NCI-H187 (cell line): ENCODE measurements at regions not wholly inside any gene's neighbourhood (a gene's known extent, or its start where the extent isn't known, plus 50 kb on each side); places are given as distances from the start of the nearest gene placed in this dataset.

ENCODE experiments used
- DNase-seq, 2 experiments: peaks; one replicate each; lab custom pipeline; 2025; lab: John Stamatoyannopoulos, UW

GRCh38 chr1:200354243-200354642, 55.6 kb downstream of the ZNF281 start:
- DNase-seq, result no peak

DNA sequence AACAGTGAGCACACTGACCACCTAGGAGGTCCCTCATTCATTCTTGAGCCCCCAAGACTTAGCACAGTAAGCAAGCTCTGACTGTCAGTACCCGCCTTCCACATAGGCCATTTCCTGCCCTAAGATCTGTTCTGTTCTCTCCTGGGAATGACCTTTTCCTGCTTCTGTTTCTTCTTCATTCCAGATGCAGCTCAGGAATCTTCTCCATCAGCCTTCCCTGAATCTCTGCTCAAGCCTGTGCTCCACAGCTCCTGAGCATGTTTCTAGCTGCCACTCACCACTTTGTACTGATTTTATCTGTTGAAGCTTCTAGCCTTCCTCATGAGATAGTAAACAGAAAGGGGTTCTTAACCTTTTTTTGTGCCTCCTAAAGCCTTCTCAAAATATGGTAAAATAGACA, 56.6 kb downstream of the ZNF281 start:
- DNase-seq, result no peak

DNA sequence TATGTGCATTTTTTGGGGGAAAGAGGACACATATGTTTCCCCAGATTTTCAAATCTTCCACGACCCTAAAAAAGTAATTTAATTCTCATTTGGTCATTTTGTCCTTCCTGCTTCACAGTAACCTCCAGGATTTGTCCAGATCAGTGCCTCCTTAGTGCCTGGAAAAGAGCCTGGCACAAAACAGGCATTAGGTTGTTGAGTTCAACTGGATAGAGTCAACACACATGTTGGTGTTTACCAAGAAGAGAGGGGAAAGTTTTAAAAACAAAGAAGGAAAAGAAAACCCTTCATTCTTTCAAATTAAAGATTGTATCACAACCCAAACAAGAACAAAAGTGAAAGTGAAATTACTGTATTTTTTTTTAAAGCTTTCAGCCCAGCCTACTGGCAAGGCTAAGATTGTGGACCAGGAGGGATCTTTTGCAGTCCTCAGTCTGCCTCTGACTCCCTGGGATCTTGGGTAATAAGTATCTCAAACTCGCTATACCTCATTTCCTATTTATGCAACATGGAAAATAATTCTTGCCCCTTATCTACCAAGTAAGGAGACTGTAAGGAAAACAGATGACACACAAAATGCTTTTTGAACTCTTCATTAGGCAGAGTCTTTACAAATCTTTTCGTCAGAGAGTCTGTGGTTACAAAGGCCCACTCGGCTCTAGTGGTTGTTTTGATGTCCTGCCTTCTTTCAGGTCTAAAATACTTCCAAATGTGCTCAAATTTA, 57.8 kb downstream of the ZNF281 start:
- no peak for DNase-seq

DNA sequence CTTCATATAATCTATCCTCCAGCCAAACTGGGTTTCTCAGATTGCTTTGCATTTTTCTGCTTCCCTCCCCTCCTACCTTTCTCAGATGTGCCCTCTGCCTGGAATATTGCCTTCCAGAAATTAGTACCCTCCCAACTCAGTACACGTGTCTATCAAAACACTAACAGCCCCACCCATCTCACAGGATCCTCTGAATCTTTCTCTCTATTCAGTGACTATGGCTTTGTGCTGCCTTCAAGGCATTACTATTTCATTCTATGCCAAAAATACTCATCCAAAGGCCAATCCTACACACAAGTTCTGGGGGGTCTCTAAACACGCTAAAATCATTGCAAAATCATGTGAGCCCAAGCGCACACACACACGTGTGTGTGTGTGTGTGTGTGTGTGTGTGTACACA, 58.4 kb downstream of the ZNF281 start:
- no peak for DNase-seq

DNA sequence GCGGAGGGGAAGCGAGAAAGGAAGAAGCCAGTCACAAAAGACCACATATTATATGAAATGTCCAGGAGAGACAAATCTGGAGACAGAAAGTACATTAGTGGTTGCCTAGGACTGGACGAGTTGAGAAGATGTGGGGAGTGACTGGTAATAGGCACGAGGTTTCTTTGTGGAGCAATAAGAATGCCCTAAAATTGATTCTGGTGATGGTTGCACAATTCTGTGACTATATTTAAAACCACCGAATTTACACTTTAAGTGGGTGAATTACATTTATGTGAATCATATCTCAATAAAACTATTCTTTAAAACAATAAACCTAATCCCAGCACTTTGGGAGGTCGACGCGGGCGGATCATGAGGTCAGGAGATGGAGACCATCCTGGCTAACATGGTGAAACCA, 63.1 kb downstream of the ZNF281 start:
- DNase-seq, result no peak

GRCh38 chr1:200345520-200345919, 64.3 kb downstream of the ZNF281 start:
- DNase-seq, result no peak

GRCh38 chr1:200343874-200344273, 66.0 kb downstream of the ZNF281 start:
- no peak for DNase-seq

- DNase-seq, result no peak
Measured at GRCh38 chr1:200342511-200343311, 67.1 kb downstream of the ZNF281 start.

DNA sequence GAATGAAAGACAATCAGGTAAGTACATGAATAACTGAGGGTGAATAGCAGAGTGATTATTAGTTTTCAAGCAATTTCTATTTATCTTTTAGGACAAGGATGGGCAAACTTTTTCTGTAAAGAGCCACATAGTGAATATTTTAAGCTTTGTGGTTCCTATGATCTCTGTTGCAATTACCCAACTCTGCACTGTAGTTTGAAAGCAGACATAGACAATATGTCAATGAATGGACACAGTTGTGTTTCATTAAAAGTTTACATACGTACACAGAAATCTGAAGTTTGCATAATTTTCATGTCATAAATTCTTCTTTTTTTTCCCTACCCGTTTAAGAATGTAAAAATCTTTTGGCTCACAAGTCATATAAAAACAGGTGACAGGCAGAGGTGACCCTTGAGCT, 71.4 kb downstream of the ZNF281 start:
- DNase-seq, result no peak

- DNase-seq, result no peak
Measured at GRCh38 chr1:200337831-200338230, 72.0 kb downstream of the ZNF281 start.

DNA sequence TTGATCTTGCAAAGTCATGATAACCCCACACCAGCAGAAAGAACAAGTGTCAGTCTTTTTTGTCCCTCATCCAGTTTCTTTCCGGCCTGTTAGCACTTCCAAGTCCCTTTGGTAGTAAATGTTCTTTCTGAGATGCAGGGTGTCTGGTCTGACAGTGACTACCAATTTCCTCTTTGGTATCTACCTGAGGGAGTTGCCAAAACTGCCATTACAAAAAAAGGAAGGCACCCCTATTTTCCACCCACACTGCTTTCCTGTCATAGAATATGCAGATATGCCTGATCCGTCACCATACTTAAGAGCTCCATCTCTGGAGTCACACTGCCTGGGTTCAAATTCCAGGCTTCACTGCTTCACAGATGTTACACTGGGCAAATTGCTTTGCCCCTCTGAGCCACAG, 72.4 kb downstream of the ZNF281 start:
- DNase-seq, result no peak

- no peak for DNase-seq
Measured at GRCh38 chr1:200336901-200337391, 72.9 kb downstream of the ZNF281 start.

GRCh38 chr1:200336101-200336845, 73.6 kb downstream of the ZNF281 start:
- DNase-seq, result no peak

DNA sequence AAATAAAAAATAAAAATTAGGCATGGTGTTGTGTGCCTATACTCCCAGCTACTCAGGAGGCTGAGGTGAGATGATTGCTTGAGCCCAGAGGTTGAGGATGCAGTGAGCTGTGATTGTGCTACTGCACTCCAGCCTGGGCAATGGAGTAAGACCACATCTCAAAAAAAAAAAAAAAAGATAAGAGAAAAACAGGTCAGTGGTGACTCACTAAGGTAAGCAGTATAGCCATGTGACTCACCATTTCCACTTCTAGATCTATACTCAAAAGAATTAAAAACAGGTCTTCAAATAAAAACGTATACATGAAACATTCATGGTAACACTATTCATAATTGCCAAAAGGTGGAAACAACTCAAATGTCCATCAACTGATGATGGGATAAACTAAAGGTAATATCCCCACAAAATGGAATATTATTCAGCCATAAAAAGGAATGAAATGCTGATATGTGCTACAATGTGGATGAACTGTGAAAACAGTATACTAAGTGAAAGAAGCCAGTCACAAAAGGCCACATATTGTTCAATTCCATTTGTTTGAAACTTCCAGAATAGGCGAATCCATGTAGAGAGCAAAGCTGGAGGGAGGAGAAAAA, 75.1 kb downstream of the ZNF281 start:
- DNase-seq, result no peak

DNA sequence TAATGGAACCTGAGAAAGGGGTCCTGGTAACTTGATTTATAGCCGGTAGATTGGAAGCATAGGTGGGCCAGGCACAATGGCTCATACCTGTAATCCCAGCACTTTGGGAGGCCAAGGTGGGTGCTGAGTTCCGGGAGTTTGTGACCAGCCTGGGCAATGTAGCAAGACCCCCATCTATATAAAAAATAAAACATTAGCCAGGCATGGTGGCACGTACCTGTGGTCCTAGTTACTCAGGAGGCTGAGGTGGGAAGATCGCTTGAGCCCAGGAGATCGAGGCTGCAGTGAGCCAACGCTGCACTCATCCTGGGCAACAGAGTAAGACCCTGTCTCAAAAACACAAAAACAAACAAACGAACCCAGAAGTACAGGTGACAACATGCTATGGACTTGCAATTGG, 76.5 kb downstream of the ZNF281 start:
- no peak for DNase-seq

DNA sequence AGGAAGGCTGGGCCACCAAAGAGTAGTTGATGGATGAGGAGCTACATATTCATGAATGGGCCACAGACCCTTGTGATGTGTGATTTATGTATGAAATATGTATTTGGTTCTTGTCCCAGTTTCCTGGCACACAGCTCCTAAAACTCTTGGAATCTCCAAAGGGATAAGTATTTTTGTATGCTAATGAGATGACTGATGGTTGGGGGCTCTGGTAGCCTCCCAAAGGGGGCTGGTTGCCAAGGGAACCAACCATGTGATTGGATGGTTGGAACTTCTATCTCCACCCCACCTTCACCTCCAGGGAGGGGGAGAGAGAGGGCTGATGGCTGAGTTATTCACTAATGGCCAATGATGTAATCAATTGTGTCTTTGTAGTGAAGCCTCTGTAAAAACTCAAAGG, 77.1 kb downstream of the ZNF281 start:
- DNase-seq, result no peak

- no peak for DNase-seq
Measured at GRCh38 chr1:200330741-200331428, 79.0 kb downstream of the ZNF281 start.

DNA sequence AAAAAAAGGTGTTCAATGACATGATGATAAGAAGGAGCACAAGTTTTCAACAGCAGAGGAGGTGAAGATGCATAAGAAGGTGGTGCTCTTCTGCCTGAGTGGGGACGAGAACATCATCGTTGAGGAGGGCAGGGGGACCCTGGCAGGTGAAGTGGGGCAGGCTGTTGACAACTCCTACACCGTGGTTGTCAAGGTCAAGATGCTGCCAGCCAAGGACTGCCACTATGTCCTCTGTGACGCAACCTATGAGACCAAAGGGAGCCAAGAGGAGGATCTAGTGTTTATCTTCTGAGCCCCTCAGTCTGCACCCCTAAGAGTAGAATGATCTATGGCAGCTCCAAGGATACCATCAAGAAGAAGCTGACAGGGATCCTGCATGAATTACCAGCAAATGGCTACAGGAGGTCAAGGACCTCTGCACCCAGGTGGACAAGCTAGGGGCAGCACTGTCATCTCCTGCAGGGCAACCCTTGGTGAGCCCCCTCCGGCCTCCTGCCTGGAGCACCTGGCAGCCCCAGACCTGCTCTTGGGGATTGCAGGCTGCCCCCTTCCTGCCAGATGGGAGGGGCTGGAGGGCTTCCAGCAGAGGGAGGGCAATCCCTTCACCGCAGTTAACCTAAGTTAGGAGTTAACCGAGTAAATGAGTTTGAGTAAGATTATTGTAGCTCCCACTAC, 80.5 kb downstream of the ZNF281 start:
- no peak for DNase-seq

GRCh38 chr1:200328379-200328778, 81.5 kb downstream of the ZNF281 start:
- no peak for DNase-seq

- DNase-seq, result no peak
Measured at GRCh38 chr1:200323856-200324400, 85.9 kb downstream of the ZNF281 start.

- DNase-seq, result no peak
Measured at GRCh38 chr1:200319148-200319547, 90.7 kb downstream of the ZNF281 start.
